GM12864 (cell line): ENCODE measurements at regions not wholly inside any gene's neighbourhood (a gene's known extent, or its start where the extent isn't known, plus 50 kb on each side); places are given as distances from the start of the nearest gene placed in this dataset.

ENCODE experiments used
- DNase-seq: peaks from one replicate; pipeline ENCODE4 v3.0.0-alpha.2; 2011; ENCODE audit warnings: low read depth
- H3K4me3 ChIP-seq: 2 replicates; pipeline ENCODE4 v1.5.1; 2011; ENCODE audit warnings: mild to moderate bottlenecking, low read depth, low read length, control low read depth
- TF ChIP-seq, protein P1 (sequence below): IDR thresholded peaks from 2 replicates; pipeline ENCODE4 v1.5.1; 2011; ENCODE audit warnings: low read depth, mild to moderate bottlenecking, moderate library complexity, low read length, control low read depth, inconsistent platforms; ENCODE audit errors: missing control alignments

DNA sequence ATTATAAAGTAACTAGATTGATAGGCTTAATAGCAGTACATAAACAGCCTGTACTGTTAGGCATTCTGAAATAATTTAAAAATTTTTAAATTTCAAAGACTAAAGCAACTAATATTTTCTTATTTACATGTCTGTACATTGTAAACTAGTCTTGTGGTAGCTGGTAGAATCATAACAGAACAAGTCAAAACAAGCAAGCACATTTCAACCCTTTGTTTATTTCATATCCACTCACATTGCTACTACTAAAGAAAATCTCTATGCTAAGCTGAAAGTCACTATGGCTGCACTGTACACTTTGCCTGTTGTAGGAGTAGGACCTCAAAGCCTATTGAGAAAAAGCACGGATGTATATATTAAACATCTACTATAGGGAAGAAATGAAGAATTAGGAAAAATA lies 738.2 kb upstream of the ADGRL4 start:
- TF ChIP-seq, protein P1, sequence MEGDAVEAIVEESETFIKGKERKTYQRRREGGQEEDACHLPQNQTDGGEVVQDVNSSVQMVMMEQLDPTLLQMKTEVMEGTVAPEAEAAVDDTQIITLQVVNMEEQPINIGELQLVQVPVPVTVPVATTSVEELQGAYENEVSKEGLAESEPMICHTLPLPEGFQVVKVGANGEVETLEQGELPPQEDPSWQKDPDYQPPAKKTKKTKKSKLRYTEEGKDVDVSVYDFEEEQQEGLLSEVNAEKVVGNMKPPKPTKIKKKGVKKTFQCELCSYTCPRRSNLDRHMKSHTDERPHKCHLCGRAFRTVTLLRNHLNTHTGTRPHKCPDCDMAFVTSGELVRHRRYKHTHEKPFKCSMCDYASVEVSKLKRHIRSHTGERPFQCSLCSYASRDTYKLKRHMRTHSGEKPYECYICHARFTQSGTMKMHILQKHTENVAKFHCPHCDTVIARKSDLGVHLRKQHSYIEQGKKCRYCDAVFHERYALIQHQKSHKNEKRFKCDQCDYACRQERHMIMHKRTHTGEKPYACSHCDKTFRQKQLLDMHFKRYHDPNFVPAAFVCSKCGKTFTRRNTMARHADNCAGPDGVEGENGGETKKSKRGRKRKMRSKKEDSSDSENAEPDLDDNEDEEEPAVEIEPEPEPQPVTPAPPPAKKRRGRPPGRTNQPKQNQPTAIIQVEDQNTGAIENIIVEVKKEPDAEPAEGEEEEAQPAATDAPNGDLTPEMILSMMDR: no peak
- no peak for DNase-seq
- H3K4me3 ChIP-seq: no peak overlapping the region

- DNase-seq: no peak
- TF ChIP-seq, protein P1: no peak
- no peak overlapping the region for H3K4me3 ChIP-seq
Measured at GRCh38 chr1:79741720-79742421, 735.3 kb upstream of the ADGRL4 start.

DNA sequence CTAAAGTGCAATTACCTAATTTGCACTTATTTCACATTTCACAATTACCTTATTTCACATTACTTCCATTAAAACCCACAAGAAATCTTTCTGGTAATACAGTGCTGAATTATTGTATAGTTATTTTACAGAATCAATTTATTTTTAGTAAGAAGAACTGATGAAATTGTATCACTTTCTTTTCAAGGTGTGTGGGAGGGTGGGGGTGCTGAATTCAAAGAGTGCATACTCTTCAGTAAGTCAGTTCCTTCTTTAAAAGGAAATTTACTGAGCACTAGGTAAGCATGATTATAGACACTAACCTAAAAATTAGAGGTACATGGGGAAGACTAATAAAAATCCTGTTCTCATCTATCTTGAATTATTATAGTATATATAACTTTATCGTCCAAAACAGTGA lies 731.6 kb upstream of the ADGRL4 start:
- DNase-seq: no peak

GRCh38 chr1:79737193-79737592 lies 730.7 kb upstream of the ADGRL4 start:
- no peak overlapping the region for H3K4me3 ChIP-seq
- DNase-seq: no peak

More for the DNA sequence above, 731.6 kb upstream of the ADGRL4 start:
- TF ChIP-seq, protein P1: no peak
- no peak overlapping the region for H3K4me3 ChIP-seq

DNA sequence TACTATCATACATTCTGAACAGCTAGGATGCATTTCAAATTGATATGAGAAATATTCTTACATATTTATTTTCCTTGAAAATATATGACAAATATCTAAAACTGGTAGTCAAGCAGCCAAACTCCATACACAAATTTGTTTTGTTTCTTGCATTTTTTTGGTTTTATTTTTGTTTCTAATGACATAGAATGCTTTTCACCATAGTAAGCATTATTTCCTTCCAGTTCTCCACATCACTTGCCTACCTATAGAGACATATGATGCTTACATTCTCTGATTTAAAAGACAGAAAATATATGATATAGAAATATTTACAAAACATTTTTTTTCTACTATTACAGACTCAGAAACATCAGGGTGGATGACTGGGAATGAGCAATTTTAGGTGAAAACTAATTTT lies 726.4 kb upstream of the ADGRL4 start:
- TF ChIP-seq, protein P1: no peak
- no peak for DNase-seq
- H3K4me3 ChIP-seq: no peak overlapping the region

More at GRCh38 chr1:79737193-79737592, 730.7 kb upstream of the ADGRL4 start:
- TF ChIP-seq, protein P1: no peak

- no peak overlapping the region for H3K4me3 ChIP-seq
- TF ChIP-seq, protein P1: no peak
- no peak for DNase-seq
Measured at GRCh38 chr1:79726911-79727310, 720.4 kb upstream of the ADGRL4 start.

DNA sequence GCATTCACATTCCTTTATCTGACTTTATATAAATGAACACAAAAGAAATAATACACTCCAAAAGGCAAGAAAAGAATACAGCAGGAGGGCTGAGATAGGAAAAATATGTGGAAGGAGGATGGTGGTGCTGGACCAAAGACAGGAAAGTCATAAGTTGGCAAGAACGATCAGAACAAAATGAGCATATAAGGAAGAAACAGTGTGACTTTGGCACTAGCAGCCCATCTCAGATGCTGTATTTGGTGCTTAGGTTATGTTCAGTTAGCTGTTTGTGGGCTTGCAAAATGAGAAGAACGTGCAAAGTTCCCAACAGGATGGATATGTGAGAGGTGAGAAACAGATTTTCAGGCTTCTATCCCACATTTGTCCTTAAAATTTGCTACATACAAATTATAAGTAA lies 719.8 kb upstream of the ADGRL4 start:
- no peak overlapping the region for H3K4me3 ChIP-seq
- DNase-seq: no peak
- TF ChIP-seq, protein P1: no peak
